Glomerular visceral epithelial cell (primary cell): ENCODE measurements at regions not wholly inside any gene's neighbourhood (a gene's known extent, or its start where the extent isn't known, plus 50 kb on each side); places are given as distances from the start of the nearest gene placed in this dataset.

Source experiments
- DNase-seq: peaks from one replicate; pipeline ENCODE4 v3.0.0-alpha.2; 2016; ENCODE audit errors: extremely low spot score

DNA sequence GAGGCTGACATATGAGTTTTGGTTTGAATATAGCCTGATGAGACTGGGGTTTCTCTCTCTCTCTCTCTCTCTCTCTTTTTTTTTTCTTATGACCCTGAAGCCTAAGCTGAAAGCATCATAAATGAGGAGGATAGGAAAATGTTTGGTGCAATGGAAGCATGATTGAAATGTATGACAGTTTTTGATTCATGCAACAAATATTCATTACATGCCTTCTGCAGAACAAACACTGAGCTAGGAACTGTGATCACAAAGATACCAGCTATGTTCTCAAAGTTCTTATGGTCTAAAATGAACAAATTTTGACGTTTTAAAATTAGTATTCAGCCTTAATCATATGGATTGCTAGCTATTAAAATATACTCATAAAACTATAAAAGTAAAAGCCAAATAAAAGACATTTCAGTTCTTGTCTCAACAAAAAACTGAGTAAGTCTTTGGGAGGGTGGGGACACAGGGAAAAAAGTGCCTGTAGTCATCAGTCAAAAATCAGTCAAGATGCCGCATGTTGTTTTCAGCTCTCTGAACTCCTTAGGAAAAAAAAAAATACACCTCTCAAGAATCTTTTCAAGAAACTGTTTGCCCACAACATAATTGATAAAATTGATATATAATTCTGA, 57.2 kb downstream of the NKX6-1 start:
- DNase-seq: no peak

DNA sequence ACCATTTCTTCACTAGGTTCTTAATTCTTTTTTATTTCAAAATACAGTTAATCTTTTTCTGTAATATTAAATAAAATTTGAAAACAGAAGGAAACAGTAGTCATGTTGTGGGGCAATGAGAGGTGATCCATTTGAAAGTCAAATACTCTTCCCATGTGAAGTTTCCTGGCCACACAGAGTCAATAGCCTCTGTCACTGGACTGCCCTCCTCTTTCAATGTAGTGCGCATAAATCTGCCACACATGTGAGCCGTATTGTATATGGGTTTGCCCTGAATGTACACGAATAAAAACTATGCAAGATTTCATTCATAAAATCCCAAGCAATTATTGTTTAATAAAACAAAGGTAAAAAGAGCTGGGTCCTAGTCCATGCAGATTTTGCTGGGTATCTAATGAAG, 59.1 kb downstream of the NKX6-1 start:
- no peak for DNase-seq

DNA sequence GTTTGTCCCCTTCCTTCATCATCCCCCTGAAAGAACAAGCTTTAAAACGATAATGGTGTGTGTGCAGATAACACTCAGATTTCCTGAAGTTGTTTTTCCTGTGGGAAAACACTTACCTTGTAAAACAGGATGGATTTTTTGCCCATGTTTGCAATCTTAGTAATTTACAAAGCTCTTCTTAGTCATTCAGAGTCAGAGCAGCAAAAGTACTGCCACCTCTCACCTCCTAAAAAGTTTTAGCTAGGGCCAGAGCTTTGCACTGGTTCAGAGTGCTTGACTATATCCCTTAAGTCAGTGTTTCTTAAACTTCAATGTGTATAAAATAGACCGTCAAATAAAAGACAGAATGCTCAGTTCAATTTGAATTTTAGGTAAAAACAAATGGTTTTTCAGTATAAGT, 62.3 kb downstream of the NKX6-1 start:
- no peak for DNase-seq

DNA sequence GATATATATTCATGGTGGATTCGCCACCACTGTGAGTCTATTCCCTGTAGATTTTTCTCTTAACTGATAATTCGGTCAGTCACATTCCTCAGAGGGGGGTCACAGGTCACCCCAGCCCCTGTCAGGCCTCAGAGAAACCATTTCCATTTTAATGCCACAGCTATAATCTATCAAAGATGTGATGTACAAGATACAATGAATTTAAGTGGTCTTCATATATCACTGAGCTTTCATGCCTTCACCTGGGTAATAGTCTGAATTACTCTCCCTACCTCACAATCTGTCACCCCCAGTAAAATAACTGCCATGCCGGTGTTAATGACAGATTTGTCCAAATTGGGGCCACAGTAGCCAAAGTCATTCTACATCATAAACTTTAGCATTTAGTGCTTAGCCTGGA, 64.7 kb downstream of the NKX6-1 start:
- no peak for DNase-seq

DNA sequence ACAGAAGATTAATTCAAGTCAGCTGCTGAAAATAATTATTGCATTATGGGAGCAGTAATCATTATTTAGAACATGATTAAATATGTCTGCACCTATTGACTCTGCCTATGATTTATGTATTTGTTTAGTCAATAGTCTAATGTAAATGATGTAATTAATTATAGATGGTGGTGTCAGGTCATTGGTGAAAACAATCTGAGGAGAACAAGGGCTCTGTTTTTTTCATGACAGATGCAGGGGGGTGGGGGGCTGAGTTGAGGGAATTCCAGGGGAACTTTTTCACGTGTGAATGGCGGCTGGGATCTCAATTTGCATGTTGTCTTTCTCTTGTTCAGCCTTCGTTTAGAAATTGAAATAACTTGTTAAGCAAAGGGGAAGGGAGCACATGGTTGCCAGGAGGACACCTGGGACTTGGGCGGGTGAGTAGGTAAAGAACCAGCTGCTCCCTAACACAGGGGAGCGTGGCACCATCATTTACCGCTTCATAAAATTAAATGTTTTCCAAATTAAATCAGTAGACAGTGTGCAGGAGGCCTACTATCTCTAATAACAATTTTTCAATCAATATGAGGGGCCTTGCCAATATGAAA, 65.4 kb downstream of the NKX6-1 start:
- DNase-seq: no peak

DNA sequence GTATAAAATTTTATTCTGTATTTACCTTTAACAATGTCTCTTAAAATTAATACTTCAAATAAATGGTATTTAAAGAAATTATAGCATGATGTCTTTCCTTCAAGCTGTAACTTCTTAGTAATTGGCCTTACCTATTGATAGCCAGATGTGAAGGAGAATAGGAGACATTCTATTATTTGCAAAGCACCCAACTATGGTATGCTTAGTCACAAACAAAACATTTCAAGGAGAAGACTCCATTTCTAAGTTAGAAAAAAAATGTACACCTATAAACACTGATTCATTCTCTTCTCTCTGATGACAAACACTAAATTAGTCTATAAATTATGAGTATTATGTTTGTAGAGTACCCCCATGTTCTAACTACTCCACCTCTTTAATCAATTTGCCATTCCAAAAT, 66.4 kb downstream of the NKX6-1 start:
- no peak for DNase-seq

DNA sequence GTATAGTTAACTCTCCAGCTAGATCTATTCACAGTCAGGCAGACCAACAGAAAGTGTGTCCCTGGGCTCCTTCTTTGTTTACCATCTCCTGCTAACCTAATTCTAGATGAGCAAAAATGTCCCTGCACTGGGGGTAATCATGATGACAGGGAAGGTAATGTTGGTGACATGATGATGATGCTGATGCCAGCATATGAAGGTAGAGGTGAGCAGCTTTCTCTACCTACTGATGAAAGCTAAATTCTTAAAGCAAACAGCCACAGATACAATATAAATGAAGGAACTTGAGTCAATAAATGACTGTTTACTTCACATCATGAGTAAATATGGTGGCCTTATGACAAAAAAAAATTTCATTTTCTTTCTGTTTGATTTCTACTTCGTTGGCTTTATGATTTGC, 78.5 kb downstream of the NKX6-1 start:
- no peak for DNase-seq

DNA sequence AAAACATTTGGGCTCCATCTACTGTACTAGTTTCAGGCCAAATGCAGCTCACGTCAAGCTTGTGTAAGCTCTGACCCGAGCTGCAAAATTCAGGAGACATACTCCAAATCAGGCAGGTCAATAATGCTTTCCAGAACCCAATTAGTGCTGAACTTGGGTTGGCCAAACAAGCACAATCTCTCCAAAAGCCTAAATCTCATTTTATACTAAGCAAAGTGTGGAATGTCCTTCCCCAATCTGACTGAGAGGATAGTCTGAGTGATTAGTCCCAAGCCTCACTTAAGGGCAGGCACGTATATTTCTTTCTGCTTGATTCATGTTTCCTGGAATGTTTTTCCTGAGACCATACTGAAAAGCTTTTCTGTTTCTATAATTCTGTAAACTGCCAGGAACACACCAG, 79.9 kb downstream of the NKX6-1 start:
- DNase-seq: no peak

DNA sequence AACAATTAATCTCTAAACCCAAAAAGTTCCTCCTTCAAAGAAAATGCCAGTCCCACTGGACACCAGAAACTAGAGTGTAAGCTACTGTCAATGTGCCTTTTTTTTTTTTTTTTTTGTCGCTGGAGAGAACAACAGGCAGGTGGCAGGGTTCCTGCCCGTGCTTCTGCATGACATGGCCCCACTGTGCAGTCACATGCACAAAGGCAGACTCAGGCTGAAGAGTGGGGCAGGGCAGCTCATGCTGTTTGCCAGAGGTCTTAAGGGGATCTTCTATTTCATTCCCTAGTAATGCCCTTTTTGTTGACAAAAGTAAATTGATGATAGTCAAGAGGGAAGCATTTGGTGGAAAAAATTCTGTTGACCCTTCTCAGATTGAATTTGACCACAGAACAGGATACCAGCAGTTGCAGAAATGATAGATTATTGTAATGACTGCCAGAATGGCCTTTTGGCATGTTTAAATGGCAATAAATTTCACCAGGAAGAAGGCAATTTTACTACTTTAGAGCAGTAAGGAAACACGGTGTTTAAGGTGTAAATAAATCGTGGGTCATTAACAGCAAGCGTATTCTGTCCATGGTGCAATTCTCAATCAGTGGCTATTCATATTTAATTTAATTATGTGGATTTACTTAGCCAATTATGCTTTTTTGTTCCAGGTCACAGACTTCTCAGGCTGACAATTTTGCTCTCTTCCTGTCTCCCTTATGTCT, 80.9 kb downstream of the NKX6-1 start:
- DNase-seq: no peak

DNA sequence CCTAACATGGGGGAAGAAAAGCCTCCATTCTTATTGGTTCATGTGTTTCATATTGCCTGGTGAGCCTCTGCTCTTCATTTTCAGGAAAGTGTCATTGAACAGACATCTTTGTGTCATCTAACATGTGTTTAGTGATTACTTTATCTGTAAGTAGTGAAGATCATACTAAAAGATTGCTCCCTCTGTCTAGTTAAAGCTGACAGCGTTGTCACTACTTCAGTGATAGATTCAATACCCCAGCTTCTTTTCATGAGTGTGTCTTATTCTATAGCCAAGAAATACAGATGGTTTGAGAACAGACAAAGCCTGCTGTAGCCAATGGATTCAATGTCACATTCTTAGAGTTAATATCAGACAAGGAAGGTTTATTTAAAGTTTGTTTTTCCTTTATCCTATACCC, 85.1 kb downstream of the NKX6-1 start:
- no peak for DNase-seq

DNA sequence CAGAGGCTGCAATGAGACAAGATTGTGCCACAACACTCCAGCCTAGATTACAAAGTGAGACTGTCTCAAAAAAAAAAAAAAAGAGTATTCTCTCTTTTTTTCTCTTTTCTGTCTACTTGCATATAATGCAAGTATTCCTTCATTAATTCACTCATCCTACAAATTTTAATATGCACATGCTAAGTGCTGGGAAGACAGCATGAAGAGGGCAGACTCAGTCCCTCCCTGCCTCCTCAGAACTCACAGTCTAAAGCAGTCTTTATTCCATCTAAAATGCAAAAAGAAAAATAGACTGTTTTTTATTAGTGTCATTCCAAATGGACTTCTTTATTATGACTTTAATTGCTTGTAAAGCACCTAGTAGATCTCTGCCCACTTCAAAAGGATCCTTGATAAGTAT, 85.6 kb downstream of the NKX6-1 start:
- DNase-seq: no peak

DNA sequence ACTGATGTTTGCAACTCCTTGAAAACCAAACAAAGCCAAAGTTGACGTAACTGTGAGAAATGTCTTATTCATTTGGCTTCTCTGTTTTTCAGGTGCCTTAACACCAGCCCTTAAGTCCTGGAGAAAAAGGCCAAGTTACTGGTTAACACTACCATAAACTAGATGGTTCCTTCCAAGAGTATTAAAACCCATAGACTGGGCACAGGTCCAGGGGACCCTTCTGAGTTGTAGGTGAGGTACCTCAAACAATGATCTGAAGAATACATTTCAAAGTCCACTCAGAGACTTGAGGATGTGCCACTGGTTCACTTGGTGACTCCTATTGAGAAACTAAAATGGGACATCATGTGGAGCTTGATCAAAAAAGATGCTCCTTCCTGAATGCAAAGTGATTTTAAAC, 87.0 kb downstream of the NKX6-1 start:
- DNase-seq: no peak

DNA sequence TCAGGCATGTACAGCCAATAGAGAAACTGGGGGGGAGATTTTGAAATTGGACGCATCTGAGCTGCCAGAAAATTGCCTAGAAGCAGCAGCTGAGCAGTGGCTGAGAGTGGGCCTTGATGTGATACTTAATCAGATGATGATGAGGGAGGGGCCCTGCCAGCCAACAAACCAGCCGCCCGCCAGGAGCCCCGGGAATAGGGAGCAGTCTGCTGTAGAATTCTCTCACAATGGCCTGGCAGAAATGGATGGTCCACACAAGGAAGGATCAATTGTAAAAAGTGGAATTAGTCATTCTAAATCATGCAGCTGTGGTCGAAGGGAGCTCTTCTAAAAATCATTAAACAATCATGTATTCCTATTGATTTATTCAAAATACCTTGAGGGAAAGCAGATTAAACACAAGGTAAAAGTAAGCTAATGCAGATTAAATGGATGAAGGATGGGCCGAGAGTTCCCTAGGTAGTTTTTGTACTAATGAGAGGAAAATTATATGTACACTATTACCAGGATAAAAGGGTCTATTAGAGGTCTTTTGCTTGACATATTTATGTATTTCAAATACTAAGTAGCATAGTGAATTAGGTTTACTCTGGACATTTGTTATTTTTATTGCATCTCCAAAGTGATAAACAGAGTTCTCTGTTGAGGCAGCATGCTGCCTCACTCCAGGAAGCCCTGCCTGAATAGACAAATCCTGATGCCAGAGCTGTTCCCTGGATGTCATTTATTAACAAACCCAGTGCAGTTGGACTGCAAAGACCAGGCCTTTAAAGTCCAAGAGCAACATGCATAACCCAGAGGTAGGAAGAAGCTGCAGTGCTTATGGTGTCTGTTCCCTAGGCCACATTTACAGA, 91.3 kb downstream of the NKX6-1 start:
- DNase-seq: no peak

DNA sequence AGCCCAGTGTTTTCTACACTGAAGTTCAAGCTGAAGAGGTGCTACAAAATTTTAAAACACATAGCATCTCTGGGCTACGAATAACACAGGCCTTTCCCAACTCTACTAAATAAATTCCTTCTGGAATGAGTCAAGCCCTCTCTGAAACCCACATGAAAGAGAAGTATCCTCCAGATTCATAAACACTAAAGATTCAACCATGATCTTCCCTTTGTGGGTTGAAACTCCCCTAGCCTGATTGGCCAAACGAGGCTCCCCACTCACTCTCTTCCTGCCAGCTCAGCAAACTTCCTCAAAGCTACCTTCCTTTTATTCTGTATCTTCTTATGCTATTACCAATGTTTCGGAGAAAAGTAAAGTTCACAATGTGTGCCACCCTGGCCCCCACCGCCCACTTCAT, 95.4 kb downstream of the NKX6-1 start:
- DNase-seq: peak; percentile 36

DNA sequence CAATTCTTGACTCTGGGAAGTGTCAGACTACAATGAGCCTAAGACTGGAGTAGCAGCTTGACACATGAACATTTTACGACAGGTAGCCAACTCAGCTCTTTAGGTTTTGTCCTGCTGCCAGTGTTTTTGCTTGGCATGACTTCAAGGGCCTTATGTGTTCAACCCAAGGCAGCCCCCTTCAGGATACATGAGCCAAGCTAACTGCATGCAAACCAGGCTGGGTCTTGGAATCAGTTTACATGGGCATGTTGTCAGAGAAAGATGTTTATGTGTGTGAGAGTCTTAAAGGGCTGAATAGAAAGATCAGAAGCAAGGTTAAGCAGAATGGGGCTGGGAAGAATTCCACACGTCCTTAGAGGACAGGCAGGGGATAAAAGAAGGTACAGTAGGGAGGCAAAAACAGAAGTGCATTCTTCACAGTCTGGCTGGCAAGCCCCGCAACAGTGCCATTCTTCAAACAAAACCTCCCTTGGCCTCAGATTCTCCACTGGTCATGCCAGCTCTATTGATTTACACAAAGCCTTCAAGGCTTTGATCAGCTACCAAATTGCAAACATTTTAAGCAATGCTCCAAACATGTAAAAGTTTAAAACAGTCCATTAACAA, 97.3 kb downstream of the NKX6-1 start:
- no peak for DNase-seq

DNA sequence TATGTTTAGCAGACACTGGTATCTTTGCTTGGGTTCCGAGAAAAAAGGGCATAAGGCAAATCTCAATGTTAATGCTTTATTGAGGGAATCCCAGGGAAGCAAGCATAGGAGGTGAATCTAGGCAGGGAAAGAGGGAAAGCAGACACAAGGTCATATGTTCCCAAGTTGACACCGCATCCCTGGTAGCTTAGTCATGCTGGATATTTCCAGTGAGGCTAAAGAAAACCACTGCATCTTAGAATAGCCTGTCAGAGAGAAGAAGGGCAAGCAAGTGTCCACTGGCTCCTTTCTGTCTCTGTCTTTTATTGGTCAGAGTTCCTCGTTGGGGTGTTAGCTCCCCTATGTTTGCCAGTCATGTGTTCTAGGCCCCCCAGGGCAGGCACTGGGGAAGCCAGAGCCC, 104.7 kb downstream of the NKX6-1 start:
- peak; percentile 13 for DNase-seq

DNA sequence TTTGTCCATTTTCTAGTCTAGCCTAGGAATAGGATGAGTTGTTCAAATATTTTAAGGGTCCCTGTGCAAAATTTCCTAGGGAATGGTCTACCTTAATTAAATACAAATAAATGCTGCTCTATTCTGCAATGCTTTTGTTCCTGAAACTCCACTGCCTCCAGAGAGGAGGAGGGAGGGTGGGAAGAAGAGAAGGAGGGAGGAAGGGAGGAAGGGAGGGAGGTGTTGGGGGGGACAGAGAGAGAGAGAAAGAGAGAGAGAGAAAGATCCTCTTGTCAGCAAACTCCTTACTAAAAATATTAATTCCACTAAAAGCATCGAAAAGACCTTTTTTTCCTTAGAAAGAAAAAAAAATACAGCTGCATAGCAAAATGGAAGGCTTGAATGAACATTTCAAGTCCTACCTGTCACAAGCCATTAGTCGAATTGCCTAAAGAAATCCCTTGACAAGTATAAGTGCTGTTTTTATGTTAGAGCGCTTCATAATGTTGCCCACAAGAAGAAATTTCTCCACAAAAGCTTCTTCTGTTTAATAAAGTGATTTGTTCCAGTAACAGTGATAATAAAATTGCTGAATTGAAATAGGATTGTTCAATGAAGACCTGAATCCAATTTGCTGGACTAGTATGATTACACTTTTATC, 106.0 kb downstream of the NKX6-1 start:
- no peak for DNase-seq

DNA sequence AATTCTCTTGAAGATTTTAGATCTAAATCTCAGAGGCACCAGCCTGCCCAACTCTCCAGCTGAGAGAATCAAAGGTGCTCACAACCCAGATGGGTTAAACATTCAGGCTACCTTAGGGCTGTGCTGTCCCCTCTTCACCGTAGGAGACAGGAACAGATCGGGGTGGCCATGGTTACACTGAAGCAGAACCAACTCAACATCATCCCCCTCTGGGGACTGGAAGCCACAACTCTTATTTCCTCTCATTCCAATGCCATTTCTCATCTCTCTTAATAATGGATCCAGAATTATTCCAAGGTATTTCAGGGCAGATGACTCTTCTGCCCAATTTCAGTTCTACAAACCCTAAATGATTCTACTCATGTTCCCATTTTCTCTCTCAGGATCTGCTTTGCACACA, 109.7 kb downstream of the NKX6-1 start:
- peak; percentile 53 for DNase-seq

DNA sequence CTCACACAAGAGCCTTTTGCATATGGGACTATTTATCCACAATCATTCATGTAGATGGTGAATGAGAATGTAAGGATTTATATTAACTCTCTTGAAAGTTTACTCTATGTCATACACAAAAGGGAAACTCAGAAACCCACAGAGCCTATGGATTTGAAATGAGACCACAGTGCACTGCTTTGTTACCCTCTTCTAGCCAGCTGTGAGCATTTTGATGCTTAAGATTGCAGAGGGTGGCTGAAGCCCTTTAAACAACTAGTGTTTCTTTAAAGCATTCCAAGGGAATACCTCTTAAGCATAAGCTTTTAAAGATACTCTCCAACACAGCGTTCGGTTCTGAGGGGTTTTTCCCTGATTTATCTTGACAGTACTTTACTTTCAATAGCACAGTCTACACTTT, 113.9 kb downstream of the NKX6-1 start:
- DNase-seq: no peak

DNA sequence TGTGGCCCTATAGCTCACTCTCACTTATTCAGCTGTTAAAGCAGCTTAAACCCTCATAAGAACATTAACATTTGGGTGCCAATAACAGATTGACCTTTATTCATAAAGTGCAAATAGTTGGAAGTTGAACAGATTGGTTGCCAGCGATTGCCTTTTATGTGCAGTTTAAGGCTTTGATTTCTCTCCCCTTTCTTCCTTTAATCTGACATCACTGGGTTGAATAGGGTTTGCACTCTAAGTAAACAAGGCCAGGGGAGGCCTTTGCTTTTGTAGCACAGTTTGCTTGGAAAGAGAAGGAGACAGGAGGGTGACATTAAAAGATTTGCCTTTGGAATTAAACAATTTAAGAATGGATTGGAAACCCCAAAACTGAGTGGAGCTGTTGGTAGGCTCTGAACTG, 114.3 kb downstream of the NKX6-1 start:
- DNase-seq: no peak

DNA sequence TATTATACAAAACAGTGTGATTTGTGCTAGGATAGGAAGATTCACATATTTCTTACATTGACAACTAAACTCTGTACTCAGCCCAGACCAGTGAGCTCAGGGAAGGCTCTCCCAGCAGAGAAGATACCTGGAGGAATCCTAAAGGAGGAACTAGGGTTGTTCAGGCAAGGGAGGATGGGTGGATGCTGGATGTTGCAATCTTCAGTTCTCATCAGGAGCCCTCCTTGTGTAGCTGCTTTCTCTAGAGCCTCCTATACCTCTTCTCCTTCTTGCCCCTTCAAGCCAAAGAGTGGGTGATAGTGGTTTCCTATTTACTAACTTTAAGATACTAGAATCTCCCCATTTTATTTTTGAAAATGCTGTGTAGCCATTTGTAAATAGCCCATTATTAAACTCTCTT, 117.3 kb downstream of the NKX6-1 start:
- DNase-seq: no peak
